HG03520 (cell line): ENCODE measurements at regions not wholly inside any gene's neighbourhood (a gene's known extent, or its start where the extent isn't known, plus 50 kb on each side); places are given as distances from the start of the nearest gene placed in this dataset.
"Not testable (repeated sequence)": the region's sequence is repeated elsewhere in the genome, so short reads cannot be mapped to it uniquely, and the experiment has no call there.

Experiments used
- ATAC-seq: cut with Tn5 transposase; IDR thresholded peaks from one replicate; pipeline ENCODE4 v1.9.1; 2021; ENCODE audit warnings: mild to moderate bottlenecking, moderate library complexity; ENCODE audit not compliant: unreplicated experiment

DNA sequence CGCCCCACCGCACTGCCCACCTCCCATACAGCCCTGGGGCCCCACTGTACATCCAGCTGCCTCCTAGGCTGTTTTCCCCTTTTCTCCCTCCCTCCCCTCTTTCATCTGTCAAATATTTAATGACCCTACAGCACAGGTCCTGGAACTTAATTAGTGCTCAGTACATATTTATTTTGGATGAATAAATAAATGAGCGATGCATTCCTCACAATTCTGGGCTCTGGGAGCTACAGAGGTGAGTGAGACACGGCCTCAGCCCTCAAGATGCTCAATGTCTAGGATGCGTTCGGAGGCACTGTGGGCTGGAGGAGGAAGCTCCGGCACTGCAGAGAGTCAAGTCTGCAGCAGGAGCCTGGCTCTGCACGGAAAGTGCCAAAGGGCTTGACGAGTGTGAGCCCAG lies 175.0 kb downstream of the FAM43A start:
- ATAC-seq: no peak

DNA sequence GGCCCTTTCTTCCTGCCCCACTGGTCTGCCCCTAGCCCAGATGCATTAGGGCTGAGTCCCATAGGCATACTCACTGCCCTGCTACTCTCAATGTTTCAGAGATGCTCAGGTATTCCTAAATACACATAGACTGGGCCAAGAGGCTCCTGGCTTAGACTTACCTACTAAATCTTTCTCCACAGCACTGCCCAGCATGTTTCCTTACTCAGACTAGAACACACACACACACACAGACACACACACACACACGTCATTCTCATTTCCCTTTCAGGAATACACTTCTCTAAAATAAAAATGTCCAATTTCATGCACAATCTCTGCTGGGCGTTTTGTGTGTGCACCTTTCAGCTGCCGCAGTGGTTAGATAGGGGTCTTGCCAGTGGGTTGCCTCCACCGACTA lies 175.7 kb downstream of the FAM43A start:
- ATAC-seq: no peak

DNA sequence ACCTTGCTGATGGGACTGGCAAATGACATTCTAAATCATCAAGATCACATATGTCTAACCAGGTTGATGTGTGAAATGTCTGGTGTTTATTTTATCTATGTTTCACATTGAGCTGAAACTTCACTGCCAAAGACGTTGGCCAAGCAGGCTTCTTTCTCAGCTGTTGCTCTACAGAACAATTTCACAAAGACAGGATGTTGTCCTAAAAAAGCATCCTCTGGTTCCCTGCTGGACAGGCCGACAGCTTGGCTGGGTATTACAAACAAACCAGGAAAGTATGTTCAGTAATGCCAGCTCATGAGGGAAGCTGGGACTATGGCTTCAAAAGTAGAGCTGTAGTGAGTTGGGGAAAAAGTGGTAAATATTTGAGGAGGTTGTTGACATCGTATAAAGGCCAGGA lies 179.4 kb downstream of the FAM43A start:
- ATAC-seq: no peak

DNA sequence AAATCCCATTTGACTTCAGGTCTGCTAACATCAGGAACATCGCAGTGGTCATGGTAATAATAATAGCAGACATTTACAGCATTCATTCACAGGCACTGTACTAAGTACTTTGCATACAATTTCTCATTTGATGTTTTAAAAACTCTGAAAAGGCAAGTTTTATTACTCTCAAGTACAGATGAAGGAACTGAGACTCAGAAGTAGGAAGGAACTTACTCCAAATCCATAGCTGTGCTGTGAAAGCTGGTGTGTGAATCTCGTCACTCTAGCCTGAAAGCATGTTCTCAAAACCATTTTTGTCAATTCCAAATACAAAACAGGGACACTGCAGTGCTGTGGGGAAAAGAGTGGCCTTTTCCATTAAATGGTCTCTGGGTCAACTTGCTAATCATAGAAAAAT lies 179.9 kb downstream of the FAM43A start:
- no peak for ATAC-seq

DNA sequence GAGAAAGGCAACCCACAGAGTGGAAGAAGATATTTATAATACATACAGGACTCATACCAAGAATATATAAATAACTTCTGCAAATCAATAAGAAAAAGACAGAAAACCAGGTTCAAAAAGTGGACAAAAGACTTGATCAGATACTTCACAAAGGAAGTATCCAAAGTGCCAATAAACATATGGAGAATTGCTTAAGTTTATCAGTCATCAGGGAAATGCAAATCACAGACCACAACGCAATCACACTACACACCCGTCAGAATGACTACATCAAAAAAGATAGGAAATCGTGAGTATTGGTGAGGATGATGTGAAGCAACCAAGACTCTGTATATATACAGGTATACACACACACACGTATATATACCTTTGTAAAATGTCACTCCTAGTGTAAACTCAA lies 180.6 kb downstream of the FAM43A start:
- ATAC-seq: no peak

DNA sequence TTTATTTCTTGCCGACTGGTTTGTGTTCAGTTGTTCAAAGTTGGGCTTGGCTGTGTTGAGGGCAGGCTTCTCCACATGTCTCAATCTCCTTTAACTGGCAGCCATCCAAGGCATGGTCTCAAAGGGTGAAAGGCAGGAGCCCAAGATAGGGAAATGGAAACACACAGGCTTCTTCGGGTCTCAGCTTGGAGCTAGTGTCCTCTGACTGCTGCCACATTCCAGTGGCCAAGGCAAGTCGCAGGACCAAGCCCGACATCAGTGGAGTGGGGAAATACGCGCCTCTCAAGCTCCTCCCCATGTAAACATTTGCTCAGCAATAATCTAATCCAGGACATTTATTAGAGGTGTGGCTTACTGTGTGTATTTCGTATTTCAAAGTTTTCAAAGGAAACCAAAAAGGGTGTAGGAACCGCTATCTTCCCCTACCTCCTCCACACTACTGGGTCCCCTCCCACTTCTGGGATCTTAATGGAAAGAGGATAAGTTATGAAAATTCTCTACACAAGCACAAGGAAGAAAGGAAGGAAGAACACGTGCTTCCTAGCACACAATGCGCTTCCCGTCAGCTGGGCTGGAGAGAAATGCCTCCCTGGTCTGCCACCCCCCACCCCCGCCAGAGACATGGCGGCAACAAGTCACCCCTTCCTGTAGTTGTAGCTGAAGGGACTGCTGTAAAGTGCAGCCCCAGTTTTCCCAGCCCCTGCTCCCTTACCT lies 181.7 kb downstream of the FAM43A start:
- no peak for ATAC-seq

DNA sequence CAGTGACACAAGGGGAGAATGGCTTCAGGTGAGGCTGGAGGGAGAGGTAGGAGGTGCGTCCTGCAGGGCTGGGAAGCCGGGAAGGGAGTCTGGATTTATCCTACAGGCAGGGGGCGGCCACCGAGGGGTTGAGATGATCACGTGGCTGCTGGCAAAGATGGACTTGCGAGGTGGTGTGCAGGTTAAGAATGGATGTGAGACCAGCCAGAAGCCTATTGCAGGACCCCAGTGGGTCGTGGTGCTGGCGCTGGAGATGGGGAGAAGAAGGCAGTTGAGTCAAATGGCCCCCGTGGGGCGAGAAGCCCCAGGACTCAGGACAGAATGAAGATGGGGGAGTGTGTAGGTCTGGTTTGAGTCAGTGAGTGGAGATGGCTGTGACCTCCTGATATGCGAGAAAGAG lies 183.1 kb downstream of the FAM43A start:
- no peak for ATAC-seq

DNA sequence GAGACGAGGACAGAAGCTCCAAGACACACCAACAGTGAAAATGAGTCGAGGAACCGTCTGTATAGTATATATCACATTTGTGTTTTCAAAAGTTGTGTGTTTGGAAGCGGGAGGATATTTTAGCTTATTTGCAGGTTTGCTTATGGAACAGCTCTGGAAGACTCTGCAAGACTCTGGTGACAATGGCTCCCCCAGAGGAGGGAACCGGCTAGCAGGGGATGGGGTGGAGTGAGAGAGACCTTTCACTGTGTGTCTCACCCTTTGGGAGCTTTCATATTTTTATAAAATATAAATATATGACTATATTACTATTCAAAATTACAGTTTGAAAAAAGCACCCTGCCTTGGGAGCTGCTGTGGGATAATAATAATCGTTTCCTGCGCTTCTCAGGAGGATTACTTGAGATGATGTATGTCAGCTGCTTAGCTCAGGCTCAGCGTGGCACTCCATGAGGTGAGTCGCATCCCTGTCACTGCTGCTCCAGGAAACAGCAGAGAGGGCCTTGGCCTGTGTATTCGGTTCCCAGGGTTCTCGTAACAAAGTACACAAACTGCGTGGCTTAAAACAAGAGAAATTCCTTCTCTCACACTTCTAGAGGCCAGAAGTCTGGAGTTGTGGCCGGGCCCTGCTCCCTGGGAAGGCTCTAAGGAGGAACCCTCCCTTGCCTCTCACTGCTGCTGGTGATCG lies 183.9 kb downstream of the FAM43A start:
- no peak for ATAC-seq

DNA sequence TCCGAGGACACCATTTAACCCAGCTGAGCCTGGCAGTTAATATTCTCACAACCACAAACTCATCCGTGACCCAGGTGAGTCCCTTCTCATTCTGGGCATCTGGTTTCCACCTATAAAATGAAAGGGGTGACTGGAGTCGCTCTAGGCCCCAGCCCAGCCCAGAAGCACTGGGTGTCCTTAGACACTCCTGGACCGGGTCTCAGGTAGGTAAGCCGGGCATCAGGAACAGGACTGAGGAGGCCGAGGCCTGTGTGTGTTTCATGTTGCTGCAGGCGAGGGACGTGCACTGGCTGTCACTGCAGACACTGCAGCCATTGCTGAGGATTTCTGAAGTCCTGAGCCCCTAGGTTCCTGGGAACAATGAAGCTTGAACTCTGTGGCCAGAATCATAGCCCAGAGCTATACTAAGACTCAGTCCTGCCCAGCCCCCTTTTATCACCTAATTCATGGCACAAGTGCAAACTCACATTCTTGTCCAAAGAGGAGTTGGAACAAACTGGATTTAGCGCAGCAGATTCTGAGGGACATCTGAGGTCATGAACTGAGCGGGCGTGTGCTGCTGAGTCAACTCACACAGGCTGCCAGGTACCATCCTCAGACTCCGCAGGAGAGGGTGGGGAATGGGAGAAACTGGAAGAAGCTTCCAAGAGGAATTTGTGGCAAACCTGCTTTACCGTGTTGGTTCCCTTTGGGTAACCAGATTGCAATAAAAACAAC lies 184.9 kb downstream of the FAM43A start:
- ATAC-seq: no peak

DNA sequence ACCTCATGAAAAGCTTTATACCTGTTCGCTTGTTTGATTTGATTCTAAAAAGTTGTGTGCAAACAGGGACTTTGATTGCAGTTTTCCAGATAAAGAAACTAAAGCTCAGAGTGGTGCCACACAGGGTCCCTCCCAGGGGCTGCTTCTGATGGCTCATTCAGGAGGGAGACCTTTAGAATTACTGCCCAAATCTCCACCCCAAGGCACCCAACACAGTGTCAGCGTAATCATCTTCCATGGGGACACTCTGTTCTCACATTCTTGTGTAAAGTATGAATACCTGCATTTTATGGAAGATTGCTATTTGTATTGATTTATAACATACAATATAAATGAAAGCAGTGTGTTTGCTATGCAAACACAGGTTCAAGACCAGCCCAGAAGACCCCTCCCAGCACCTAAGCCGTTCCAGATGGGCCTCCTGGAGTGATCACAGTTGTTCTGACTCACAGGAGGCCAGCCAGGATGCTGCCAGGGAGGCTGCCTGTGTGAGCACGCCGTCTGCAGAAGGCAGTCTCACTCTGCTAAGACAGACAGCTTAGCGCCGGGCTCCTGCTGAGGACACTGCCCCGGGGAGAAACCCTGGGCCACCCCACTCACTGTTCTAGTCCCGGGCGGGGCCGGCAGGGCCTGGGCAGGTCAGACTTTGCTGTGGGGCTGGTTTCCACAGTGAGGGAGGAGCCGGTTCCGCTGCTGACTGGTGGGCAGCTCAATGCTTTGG lies 185.6 kb downstream of the FAM43A start:
- no peak for ATAC-seq

DNA sequence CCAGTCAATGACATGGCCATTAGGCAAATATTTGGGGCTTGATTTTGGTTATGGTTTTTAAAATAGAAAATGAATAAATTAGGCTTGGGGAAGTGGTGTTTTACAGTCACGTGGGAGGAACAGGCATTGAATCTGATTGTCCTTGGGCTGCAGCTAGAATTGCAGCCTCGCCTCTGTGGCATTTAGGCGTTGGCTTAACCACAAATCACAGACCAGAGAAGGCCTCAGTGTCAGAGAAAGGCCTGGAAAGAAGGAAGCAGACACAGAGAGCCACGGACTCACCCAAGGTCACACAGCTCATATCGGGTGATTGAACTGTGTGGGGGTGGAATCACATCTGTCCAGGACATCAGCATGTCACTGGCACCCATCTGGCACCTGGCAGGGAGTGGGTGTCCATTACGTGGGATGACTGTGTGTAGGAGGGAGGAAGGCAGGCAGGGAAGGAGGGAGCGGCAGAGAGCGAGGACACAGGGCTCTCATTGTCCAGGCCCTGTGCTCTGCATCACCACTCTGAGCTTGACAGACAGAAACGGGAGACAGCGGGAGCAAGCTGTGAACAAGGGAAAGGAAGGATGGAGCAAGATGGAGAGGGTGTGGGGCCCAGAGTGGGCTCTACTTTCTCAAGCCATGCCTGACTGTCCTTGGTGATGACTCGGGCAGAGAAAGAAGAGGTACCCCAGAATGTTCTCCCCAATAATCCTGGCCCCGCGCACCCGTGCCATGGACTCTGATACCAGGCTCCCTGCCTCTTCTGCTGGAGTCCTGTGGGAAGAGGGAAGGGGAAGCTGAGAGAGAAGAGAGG lies 186.4 kb downstream of the FAM43A start:
- ATAC-seq: no peak

DNA sequence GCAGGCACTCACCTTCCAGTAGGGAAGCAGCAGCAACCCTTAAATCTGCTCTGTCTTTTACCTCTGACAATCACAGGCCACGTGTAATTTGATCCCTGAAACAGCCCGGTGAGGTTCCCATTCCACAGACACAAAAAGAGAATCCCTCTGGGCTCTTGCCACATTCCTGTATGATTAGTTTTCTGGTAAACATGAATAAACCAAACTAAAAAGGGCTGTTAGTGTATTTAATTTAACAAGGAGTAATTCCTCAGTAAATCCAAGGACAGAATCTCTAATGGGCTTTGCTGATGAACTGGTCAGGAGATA lies 186.9 kb downstream of the FAM43A start:
- ATAC-seq: no peak

DNA sequence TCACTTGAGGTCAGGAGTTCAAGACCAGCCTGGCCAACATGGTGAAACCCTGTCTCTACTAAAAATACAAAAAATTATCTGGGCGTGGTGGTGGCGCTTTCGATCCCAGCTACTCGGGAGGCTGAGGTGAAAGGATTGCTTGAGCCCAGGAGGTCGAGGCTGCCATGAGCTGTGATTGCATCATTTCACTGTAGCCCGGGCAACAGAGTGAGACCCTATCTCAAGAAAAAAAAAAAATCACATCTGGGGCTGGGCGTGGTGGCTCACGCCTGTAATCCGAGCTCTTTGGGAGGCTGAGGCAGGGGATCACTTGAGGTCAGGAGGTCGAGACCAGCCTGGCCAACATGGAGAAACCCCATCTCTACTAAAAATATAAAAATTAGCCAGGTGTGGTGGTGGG lies 187.8 kb downstream of the FAM43A start:
- ATAC-seq: not testable (repeated sequence)

DNA sequence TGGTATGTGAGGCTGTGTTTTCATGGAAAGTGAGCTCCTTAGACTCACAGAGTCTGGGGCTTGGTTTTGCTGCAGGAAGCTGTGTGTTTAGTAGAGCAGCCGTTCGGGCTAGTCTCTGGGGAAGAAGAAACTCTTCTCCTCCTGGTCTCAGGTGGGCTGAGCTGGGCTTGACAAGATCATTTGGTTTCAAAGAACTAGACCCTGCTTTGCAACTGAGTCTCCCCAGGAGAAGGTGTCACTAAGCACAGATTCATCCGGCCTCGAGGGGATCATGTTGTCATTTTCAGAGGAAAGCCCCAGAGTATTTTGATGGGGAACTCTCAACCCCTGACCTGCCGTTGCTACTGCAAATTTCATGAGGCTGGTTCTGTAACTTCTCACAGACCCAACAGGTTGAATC lies 188.5 kb downstream of the FAM43A start:
- ATAC-seq: no peak

DNA sequence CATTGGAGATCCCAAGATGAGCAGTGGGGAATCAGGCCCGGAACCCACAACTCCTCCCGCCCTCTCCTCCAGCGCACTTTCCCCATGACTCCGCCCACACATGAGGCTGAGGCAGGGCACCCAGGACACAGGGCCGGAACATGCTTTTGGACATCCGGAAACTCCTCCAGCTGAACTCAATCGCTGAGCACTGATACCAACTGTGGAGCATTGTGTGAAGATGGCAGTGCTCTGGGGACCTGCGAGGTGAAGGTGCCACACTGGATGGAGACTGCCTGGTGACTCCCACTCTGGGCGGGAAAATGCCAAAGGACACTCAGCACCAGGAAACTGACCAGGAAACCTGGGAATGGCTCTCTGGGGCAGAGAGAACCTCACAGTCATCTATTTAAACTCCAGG lies 189.1 kb downstream of the FAM43A start:
- ATAC-seq: no peak

DNA sequence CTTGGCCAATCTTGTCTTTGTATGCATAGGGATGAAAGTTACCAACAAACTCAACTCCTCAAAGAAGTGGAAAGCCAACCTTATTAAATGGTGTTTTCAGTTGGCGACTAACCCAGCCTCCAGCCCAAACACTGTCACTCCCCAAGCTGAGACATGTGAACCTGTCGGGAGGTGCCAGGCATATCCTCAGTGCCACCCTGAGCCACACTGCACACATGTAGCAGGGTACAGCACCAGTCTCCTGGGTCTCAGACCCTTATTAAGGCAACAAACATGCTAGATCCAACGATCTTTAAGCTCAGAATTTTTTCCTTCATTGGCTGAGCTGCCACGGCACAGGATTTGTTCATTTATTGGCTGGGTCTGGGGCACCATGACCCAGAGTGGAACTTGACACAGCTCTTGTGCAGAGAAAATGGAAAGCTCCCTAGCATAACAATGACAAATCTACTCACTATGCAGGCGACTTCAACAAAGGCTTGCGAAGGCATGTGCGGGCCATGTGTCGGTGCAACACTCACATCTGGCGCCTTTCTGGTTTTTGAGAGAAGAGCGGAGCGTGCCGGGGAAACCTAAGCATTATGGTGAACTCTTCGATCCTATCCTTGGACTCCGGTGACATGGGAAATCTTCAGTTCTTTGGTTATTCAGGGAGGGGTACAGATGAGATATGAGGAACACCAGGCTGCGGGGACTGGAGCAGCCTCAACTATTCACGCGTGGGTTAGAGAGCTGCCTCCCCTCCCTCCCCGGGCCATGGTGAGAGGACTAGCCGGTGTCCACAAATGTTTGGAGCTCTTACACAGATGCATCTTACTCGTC lies 190.1 kb downstream of the FAM43A start:
- no peak for ATAC-seq

DNA sequence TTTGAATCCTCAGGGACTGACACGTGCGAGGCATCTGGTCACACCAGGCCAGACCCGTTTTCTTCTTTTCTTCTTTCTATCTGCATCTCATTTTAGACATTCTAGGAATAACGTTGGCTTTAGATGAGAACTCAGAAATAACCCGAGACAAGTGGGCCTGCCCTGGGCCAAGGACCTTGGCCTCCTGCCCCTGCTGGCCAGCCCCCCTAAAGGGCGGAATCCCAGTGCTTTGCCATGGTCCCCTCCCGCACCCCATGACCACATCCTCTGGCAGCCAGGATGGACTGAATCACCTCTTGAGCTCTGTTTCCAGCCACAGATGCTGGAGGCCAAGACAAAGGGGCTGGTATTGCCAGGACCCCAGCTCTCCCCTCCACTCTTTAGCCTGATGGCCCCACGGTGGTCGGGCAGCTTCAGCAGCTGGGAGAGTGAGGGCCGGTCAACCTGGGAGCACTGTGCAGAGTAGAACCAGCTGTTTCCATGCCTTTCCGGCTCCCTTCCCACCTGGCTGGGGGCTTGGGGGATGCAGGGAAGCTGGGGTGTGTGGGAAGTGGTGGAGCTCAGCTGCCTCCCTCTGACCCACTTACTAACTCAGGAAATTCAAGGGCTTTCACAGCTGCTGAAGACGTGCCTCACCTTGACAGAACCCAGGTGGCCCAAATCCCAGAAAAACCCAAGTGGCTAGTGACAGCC lies 190.9 kb downstream of the FAM43A start:
- no peak for ATAC-seq

DNA sequence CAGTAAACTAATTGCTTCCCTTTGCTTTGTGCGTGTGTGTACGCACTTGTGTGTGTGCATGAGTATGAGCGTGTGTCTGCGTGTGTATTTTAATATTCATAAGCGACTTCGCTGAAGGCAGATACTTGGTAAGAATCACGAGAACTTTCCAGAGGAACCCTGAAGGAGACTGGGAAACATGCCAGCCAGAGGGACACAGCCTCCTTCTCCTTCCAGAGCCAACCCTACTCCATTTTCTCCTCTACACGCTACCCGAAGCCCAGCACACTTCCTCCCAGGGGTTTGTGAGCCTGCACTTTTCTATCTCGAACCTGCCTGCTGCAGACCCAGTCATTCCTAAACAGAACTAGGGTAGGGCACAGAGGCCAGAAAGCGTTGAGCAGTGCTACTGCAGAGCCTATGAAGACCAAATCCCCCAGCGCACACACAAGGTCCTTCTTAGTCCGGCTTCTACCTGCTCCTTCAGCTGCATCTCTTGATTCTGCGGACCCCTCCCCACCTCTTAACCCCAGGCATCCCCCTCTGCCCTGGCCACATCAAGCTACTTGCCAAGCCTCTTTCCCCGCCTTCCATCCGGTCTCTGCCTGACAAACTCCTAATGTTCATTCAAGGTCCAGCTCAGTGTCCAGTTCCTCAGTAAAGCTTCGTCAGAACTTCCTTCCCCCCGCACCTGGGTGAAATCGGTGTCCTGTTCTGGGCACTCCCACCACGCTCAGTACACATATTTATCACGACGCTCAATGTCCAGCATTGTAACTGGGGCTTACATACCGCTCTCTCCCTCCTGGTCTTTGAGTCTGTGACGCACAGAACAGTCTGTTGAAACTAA lies 191.8 kb downstream of the FAM43A start:
- no peak for ATAC-seq
